Muscle of arm (tissue), 1 donor: ENCODE measurements at regions not wholly inside any gene's neighbourhood (a gene's known extent, or its start where the extent isn't known, plus 50 kb on each side); places are given as distances from the start of the nearest gene placed in this dataset.

ENCODE experiments used
- DNase-seq: peaks from one replicate; pipeline ENCODE4 v3.0.0-alpha.2; 2013

DNA sequence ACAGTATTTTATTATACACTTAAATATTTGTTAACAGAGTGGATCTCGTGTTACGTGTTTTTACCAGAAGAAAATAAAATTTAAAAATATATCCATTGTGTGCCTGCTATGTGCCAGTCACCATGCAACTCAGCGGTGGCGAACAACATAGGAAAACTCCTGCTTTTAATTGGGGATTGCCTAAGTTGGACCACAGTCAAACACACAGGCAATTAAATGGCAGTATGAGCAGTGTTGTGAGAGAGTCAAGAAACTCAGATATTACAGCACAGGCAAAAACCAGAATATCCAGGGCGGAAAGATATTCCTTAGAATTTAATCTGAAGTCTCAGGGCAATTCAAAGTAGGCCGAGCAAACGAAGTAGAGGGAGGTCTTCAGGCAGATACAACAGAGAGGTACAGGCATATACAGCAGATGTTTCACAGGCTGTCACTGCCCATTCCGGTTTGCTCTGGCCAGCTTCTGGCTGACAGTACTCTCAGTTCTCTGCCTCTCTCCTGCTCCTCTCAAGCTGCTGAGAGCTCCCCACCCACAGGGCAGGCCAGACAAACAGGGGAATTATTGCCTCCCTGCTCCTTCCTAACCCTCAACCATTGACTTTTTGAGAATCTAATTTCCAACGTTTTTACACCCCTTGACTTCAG is 540.2 kb upstream of the TMEM132C start:
- DNase-seq = no peak

DNA sequence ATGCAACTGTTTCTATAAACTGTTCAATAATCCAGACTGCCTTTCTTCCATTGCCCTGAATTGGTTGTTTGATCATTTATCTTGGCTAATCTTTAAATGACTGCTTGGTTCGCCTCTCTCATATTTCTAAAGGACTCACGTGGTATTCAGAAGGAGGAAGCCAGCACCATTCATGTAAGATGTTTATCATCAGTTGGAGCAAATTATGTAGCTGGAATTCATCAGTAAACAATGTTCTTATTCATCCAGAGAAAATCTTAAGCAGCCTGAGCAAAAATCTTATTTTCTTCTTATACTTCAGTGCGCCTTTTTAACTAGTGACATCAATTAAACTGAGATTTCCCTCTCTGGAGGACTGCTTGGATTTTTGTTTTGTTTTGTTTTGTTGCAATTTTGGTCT is 538.7 kb upstream of the TMEM132C start:
- DNase-seq = no peak

DNA sequence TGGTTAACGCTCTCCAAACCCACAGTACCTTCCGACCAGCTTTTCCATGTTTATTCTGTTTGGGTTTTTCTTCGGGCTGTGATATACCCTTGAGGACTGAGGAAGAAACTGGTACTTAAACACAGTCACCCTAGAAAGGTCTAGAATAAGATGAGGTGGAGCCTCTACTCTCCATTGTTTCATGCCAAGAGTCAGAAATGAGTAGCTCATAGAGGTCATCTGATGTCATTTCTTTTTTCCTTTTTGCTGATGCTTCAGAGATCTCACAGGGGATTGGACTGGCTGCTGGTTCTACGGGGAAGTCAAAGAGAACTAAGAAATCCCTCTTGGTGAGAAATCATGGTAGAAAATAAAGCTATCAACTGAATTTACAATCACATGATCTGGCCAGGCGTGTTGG is 538.2 kb upstream of the TMEM132C start:
- DNase-seq = no peak

DNA sequence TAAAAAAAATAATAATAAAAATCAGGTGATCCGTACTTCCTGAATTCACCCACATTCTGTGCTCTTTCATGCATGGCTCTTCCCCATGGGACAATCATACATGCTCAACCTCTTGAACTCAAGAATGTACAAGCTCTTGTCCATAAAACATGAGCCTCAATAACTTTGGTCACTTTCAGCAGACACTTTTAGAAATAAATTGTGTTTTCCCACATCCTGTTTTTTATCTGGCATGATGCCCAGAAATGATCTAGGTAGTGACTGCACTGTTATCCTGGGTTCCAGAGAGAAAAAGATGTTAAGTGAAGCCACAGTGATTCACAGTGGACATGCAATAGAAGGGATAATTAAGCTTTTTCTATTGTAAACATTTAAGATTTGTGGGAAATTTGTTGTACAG is 537.6 kb upstream of the TMEM132C start:
- no peak for DNase-seq

DNA sequence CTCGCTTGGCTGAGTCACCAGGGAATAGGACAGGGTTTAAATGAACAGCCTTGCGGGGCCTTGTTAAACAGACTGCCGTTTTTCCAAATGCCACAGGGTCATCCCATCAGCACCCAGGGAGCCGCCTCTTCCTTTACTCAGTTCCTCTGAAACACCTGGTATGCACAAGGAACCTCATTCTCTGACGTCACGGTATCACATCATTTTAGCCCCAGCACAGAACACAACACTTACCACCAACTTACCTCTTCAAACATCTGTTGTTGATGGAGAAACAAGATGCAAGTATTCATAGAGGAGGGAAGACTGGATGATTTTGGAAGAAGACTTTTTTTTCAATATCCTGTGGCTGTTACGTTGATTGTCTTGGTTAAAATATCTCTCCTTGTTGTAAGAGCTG is 535.3 kb upstream of the TMEM132C start:
- no peak for DNase-seq

DNA sequence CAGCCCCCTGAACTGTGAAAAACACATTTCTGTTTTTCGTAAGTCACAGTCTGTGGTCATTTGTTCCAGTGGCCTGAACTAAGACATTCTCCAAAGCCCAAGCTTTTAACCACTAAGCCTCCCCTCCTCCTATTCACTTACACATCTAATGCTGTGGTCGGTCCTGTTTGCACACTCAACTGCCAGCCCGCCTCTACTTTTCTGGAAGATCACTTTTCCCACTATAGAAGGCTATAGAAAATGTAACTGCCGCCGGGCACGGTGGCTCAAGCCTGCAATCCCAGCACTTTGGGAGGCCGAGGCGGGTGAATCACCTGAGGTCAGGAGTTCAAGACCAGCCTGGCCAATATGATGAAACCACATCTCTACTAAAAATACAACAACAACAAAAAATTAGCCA is 524.7 kb upstream of the TMEM132C start:
- no peak for DNase-seq

DNA sequence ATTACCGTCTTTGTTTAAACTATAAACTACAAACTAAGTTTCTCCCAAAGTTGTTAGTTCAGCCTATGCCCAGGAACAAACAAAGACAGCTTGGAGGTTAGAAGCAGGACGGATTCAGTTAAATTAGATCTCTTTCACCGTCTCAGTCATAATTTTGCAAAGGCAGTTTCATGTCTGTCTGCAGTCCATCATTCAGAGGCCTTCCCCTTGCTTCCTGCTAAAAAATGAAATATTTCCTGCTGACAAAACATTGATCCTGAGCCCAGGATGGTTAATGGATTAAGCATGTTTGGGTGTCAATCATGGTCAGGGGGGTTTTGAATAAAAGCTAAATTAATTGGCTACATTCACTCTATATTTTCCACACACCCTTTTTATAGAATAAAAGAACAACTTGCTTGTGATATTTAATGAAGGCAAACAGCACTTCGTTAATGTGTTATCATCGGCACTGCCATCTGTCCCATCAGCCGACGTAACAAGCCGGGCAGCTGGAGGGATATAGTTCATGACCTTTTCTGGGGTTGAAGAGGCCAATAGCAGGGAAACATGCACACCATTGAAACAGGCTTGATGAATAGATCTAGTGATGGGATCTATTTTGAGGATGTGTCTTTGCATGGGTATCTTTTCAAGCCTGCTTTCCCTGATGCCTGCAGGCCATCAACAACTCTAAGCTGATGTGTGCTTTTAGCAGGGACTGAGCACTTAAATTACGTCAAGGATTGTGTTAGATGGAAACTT is 521.3 kb upstream of the TMEM132C start:
- no peak for DNase-seq

DNA sequence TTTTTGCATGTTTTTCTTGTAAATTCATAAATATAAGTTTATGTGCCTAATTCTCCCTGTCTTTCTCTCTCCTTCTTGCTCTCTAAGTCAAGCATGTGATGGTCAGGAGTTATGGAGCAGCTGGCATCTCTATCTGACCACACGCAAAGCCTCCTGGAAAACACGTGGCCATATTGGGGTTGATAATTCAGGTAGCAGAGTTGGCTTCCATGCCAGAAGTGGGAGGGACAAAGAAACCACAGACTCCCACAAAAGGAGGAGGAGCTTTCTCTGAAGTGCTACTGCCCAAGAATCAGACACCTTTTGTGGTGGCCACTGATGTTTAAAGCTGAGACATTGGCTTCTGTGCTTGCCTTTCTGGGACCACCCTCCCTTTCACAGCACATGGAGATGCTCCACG is 517.6 kb upstream of the TMEM132C start:
- no peak for DNase-seq

DNA sequence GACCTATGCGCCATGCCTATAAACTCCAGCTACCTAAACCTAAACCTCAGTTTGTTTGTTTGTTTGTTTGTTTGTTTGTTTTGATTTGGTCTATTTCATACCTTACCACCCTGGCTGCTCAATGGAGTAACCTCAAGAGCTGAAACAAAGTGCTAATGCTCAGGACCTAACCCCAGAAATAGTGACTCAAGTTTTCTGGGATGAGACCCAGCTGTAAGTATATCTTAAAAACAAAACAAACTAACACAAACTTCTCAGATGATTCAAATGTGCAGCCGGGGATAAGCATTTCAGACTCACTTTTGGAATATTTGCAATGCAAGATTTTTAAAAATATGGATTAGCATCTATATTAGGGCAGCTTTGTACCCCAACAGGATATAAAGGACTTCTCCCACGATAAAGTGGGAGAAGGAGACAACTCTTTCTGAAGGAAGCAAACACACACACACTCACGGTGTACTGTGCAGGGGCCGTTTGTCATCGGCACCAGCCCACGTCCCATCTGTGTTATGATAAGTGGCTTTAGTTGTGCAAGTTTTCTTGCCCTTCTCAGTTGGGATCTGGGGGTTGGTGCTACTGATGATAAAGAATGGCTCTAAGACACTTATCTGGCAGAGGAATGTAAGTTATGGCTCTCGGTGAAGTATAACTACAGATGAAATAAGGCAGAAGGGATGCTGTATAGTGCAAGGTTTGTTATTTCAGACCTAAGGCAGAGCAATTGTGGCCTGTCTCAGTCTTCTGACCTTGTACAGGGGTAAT is 516.7 kb upstream of the TMEM132C start:
- DNase-seq = no peak

DNA sequence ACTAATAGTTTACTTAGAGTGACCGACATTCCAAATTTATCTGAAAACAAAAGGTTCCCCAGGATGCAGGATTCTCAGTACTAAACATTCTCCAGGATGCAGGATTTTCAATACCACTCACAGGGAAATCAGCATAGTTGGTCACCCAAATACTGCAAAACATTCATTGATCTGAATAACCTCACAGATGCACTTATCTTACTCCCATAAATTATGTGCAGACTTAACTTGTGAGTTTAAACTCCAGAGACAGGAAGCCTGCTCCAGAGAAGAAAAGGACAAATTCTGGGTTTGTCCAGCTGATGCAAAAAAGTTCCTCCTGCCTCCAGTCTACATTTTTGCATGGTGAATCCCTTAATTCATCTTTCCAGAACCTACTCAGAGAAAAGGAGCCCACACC is 514.2 kb upstream of the TMEM132C start:
- DNase-seq = no peak

DNA sequence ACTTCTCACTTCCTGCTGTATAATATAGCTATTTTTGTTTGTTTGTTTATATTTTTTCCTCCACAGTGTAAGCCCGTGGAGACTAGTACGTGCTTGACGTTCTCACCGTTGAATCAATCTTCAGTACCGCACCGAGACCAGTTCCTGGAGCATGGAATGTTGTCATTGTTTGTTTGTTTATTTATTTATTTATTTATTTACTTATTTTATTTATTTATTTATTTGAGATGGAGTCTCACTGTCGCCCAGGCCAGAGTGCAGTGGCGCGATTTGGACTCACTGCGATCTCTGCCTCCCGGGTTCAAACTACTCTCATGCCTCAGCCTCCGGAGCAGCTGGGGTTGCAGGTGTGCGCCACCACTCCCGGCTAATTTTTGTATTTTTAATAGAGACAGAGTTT is 506.6 kb upstream of the TMEM132C start:
- DNase-seq = no peak

DNA sequence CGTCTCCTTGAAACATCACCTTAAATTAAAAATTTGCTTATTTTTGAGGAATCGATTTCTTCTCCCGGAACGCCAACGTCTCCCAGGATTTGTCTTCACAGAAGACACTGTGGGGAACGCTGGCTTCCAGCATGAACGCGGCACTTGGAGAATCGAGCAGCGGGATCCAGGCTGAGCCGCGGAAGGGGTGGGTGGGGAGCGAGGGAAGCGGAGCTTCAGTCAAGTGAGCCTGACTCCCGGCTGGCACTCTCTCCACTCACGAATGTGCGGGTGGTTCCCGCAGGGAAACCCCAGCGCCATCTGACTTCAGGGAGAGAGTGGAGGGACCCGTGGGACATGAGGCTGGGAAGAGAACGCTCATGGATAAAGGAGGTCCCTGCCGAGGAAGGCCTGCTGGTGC is 506.0 kb upstream of the TMEM132C start:
- no peak for DNase-seq

DNA sequence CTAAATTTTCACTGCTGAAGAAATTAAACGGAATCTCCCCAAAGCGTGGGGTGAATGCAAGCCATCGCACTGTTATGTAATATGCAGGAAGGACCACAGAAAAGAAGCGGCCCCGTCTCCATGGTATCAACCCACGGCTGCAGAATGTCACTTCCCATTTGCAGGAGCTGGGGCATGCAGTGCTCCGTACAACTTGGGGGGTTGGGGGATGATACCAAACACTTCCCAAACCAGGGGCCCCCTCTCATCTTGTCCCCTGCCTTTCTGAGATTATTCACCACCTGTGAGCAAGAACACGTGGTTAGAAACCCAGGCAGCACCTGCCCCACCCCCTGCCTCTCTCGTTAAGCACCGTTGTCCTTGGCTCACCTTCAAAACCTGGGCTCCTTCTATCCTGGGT is 505.1 kb upstream of the TMEM132C start:
- no peak for DNase-seq

DNA sequence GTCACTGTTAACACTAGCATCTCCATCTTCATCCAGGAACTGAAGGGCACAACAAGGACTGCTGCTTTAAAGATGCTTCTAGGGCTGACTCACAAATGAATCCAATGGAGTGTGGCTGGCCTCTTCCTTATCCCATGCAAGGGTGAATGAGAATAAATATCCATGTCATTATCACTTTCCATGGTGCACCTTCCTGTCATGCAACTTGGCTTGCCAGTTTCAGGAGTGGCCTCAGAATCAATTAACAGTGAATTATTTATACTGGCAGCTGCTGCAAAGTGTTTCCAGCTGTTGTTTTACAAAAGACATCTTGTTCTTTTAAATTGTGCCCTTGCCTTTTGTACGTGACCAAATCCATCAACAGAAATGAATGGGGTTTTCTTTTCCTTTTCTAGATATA is 499.3 kb upstream of the TMEM132C start:
- DNase-seq = no peak

DNA sequence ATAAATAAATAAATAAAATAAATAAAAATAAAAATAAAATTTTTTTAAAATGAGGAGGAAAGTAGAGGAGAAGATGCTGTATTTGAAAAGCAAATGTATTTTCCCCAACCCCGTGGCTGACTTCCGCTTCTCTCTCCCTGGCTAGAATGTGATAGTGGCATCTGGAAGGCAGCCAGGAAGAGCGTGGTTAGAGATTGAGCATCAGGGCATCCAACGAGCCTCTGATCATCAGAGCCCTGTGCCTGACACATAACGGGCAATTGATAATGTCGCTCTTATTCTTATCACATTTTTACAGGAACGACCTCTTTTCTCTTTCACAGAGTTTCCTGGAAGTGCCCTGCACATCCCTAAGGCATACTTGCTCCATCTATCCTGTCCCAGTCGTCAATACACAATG is 496.9 kb upstream of the TMEM132C start:
- DNase-seq = no peak

DNA sequence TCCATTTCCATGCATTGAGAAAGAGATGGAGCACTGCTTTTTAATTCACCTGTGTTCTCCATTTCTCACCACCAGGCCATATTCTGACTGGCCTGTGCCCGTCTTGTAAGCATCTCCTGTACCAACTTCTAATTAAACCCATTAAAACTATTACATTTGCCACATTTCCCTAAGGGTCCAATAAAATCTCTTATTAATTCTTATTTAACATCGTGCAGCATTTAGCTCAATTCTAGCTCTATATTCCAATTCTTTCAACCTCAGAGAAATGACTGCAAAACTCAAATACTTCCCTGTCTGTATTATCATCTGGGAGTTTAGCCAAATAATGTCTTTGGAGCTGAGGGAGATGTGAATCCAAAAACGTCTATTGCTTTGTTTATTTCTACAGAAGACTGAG is 495.4 kb upstream of the TMEM132C start:
- no peak for DNase-seq

DNA sequence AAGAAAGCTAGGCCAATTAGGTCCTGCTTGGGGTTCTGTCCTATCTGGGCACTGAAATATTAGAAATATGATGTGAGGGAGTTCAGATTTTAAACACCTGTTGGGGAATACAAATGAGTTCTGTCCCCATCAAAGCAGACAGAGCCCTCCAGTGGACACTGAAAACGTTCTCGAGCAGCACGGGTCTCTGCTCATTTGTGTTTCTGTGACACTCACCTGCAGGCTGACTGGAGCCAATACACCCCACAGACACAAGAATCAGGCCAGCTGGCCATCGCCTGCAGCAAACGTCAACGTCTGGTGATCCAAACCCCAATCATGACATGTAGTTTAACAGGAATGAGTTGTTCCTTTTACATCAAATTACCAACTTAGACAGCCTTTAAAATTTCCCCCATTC is 493.4 kb upstream of the TMEM132C start:
- DNase-seq = no peak

DNA sequence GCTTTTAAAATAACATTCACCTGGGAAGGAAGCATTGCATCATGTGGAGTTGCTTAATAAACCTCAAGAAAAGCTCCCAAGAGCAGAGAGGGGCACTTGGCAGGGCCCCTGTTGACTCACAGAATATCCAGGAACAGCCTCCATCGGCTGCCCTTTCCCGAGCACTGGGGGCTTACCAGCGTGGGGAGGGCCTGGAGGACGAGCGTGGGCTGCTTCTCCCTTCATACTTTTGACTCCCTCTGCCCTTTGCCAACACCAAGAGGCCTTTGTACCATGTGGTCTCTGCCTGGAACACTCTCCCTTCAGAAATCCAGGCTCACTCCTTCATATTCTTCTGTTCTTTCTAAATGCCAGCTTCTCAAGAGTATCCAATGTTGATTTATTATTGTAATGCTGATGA is 492.1 kb upstream of the TMEM132C start:
- DNase-seq = no peak

DNA sequence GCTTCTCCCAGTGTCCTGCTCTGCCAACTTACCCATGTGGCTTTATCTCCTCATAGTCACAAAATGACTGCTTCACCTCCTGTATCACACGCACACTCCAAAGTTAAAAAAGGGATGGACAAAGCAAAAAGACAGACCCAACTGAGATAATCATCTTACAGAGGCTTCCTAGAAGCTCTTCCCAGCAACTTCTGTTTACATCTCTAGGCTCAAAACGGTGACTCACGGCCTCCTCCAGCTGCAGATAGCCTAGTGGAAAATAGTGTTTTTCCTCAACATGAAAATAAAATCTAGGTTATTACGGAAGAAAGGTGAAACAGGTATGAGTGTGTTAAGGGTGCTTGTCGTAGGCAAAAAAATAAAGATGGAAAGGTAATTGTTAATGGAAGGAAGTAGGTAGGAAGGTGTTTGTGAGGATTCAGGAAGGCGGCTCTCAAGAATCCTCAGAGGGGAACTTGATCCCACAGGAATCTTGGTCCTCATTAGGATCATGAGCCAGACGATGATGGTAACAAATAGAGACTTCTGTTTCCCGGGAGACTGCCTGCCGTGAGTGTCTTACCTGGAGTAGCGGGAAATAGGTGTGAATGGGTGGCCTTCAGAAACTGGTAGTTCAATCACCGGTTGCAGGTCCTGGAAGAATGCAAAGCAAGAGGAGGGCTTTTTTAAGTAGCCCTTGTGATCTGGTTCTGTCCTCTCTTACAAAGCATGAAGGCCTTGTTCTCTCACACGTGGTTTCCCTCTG is 487.5 kb upstream of the TMEM132C start:
- no peak for DNase-seq

DNA sequence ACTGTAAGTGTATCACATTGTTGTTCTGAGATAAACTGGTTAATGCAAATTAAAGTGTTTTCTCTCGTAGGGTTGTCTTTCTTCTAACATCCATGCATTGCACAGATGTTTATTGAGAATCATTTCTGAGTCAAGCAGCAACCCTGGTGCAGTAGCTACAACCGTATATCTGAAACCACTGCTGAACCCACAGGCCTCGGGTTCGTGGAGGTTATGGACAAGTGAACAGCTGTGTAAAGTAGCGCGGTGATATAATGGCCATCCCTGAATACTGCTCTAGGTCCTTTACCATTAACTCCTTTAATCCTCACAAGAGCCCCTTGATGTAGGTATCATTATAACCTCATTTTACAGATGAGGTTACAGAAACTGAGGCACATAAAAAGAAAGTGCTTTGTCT is 486.1 kb upstream of the TMEM132C start:
- DNase-seq = no peak

DNA sequence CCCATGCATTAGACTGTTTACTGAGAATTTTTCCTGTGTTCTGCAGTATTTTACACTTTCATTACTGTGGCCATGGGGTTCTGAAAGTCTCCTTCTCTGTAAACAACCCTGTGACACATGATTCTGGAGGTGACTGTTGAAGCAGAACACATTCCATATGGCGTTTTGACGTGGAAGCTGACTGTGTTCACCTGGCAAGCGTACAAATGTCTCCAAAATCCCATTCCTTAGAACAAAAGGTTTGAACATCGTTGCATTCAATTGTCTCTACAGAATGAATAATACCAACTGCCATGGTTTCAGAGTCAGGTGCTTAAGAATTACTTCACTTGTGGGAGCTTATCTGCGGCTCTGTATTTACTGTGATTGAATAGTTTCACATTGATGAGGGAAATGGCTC is 485.6 kb upstream of the TMEM132C start:
- DNase-seq = no peak

DNA sequence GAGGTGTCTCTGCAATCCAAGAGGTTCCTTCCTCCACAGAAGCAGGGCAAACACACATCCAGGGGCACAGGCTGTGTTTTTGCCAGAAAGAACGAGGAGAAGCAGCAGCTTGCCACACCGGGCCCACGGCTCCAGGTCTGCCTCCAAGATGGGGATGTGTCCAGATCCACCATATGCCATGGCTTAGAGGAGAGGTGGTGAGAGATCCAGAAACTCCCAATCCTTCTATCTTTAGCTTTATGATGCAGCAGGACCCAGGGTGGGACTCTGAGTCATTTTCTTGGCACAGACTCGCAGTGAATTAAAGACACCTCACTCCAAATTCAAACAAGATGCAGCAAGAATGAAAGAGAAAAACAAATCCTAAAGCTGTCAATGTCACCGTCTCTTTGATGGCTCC is 481.4 kb upstream of the TMEM132C start:
- peak; percentile 60 for DNase-seq
